ENCODE measurements at regions not wholly inside any gene's neighbourhood (a gene's known extent, or its start where the extent isn't known, plus 50 kb on each side); places are given as distances from the start of the nearest gene placed in this dataset.
"Not testable (repeated sequence)": the region's sequence is repeated elsewhere in the genome, so short reads cannot be mapped to it uniquely, and the experiment has no call there.

GRCh38 chr1:228669242-228669585 lies 66.1 kb upstream of the RHOU start:
- no peak for DNase-seq (ENCODE audit: low read depth)
- Histone ChIP-seq H3K27me3 (ENCODE audit: control insufficient read depth, insufficient read depth, low read length) (no peaks in the 10 kb centered on the region), H3K36me3 (ENCODE audit: control insufficient read depth, insufficient read depth, low read length) (no peaks in the 10 kb centered on the region), H3K4me3 (ENCODE audit: low read depth, low read length) (no peak overlapping the region)
- TF ChIP-seq, protein P1, sequence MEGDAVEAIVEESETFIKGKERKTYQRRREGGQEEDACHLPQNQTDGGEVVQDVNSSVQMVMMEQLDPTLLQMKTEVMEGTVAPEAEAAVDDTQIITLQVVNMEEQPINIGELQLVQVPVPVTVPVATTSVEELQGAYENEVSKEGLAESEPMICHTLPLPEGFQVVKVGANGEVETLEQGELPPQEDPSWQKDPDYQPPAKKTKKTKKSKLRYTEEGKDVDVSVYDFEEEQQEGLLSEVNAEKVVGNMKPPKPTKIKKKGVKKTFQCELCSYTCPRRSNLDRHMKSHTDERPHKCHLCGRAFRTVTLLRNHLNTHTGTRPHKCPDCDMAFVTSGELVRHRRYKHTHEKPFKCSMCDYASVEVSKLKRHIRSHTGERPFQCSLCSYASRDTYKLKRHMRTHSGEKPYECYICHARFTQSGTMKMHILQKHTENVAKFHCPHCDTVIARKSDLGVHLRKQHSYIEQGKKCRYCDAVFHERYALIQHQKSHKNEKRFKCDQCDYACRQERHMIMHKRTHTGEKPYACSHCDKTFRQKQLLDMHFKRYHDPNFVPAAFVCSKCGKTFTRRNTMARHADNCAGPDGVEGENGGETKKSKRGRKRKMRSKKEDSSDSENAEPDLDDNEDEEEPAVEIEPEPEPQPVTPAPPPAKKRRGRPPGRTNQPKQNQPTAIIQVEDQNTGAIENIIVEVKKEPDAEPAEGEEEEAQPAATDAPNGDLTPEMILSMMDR (IDR thresholded peaks at IDR 0.05; ENCODE audit: insufficient read depth, low read length, poor library complexity, severe bottlenecking) = no peak

DNA sequence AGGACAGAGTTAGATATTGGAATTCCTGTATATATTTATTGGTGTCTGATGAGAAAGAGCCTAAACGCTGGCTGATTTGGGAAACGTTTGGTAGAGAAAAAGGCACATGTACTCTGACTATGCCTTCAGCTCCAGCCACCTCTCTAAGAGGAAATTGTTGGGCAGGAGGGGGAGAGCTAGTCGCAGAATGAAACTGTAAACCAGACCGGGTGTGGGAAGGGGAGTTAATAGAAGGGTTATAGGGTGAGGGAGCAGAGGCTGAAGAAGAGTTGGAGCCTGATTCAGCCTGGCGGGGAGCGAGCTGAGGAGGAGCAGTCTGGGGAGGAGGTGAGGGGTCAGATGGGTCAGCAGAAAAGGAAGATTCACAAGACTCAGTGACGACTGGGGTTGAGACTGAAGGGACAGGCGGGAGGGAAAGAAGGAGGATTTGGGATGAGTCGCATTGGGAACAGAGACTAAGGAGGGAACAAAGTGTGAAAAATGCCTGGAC lies 54.2 kb upstream of the RHOU start:
- H3K36me3 ChIP-seq (ENCODE audit: control insufficient read depth, insufficient read depth, low read length); DNase-seq (ENCODE audit: low read depth); H3K4me3 ChIP-seq (ENCODE audit: low read depth, low read length); H3K27me3 ChIP-seq (ENCODE audit: control insufficient read depth, insufficient read depth, low read length): not testable (repeated sequence)

GRCh38 chr1:228683428-228683827 lies 51.9 kb upstream of the RHOU start:
- no peaks in the 10 kb centered on the region for H3K36me3 ChIP-seq (ENCODE audit: control insufficient read depth, insufficient read depth, low read length)
- TF ChIP-seq, protein P1 (IDR thresholded peaks at IDR 0.05; ENCODE audit: insufficient read depth, low read length, poor library complexity, severe bottlenecking) = no peak
- no peak overlapping the region for H3K4me3 ChIP-seq (ENCODE audit: low read depth, low read length)
- no peak for DNase-seq (ENCODE audit: low read depth)
- peaks cover 2% of the 10 kb centered on the region for H3K27me3 ChIP-seq (ENCODE audit: control insufficient read depth, insufficient read depth, low read length)

DNA sequence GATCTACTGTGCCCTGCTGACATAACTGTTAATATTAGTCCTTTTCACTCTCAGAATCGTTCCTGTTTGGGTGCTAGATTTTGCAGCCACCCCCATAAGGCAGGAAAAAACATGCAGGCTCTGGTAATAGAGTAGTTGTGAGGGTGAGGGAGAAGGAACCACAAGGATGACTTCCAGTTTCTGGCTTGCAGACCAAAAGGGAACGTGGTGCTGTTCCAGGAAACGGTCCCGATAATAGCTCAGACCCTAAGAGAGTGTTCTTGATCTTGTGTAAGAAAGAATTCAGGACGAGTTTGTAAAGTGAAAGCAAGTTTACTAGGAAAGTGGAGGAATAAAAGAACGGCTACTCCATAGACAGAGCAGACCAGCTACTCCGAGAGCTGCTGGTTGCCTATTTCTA lies 50.7 kb upstream of the RHOU start:
- no peak for DNase-seq (ENCODE audit: low read depth)
- peaks cover 2% of the 10 kb centered on the region for H3K27me3 ChIP-seq (ENCODE audit: control insufficient read depth, insufficient read depth, low read length)
- no peak overlapping the region for H3K4me3 ChIP-seq (ENCODE audit: low read depth, low read length)
- no peaks in the 10 kb centered on the region for H3K36me3 ChIP-seq (ENCODE audit: control insufficient read depth, insufficient read depth, low read length)
- TF ChIP-seq, protein P1 (IDR thresholded peaks at IDR 0.05; ENCODE audit: insufficient read depth, low read length, poor library complexity, severe bottlenecking) = no peak

GRCh38 chr1:228685081-228685660 lies 50.1 kb upstream of the RHOU start:
- TF ChIP-seq, protein P1 (IDR thresholded peaks at IDR 0.05; ENCODE audit: insufficient read depth, low read length, poor library complexity, severe bottlenecking) = no peak
- no peak for DNase-seq (ENCODE audit: low read depth)
- Histone ChIP-seq H3K27me3 (ENCODE audit: control insufficient read depth, insufficient read depth, low read length) (peaks cover 2% of the 10 kb centered on the region), H3K36me3 (ENCODE audit: control insufficient read depth, insufficient read depth, low read length) (no peaks in the 10 kb centered on the region), H3K4me3 (ENCODE audit: low read depth, low read length) (no peak overlapping the region)
